Natural killer cell treated with Interleukin-12 subunit alpha and Interleukin-12 subunit beta and Interleukin-15 and Interleukin-18, amount 100 ng/mL, for 72 hours (primary cell): ENCODE measurements at regions not wholly inside any gene's neighbourhood (a gene's known extent, or its start where the extent isn't known, plus 50 kb on each side); places are given as distances from the start of the nearest gene placed in this dataset.

Experiments used
- ATAC-seq, 2 donors: fragments of 150-1000 bp; cut with Tn5 transposase in 1 of 2; sonication (Bioruptor Pico), chemical (Tn5 transposase) in 1 of 2; 2 replicates each; pipeline ENCODE4 v1.10.0; 2021
- DNase-seq: peaks from one replicate; pipeline ENCODE4 v3.0.0; 2022; ENCODE audit warnings: low spot score
- H3K27ac Mint-ChIP-seq, 2 donors: 1 replicate in 1 of 2; 2 replicates in 1 of 2; pipeline ENCODE4 v1.8.0; 2022; ENCODE audit warnings: mixed read lengths in 2 of 2, mild to moderate bottlenecking in 1 of 2, moderate library complexity in 1 of 2
- H3K27me3 Mint-ChIP-seq, 2 donors: 1 replicate in 1 of 2; 2 replicates in 1 of 2; pipeline ENCODE4 v1.8.0; 2022; ENCODE audit warnings: mixed read lengths in 2 of 2
- H3K36me3 Mint-ChIP-seq: one replicate; pipeline ENCODE4 v1.8.0; 2022; ENCODE audit warnings: mixed read lengths
- H3K4me1 Mint-ChIP-seq, 2 donors: 1 replicate in 1 of 2; 2 replicates in 1 of 2; pipeline ENCODE4 v1.8.0; 2022; ENCODE audit warnings: low read depth in 2 of 2, mixed read lengths in 2 of 2, mild to moderate bottlenecking in 1 of 2
- H3K4me3 Mint-ChIP-seq: one replicate; pipeline ENCODE4 v1.8.0; 2022; ENCODE audit warnings: mixed read lengths
- H3K9me3 Mint-ChIP-seq: 2 replicates; pipeline ENCODE4 v1.8.0; 2022; ENCODE audit warnings: mixed read lengths

DNA sequence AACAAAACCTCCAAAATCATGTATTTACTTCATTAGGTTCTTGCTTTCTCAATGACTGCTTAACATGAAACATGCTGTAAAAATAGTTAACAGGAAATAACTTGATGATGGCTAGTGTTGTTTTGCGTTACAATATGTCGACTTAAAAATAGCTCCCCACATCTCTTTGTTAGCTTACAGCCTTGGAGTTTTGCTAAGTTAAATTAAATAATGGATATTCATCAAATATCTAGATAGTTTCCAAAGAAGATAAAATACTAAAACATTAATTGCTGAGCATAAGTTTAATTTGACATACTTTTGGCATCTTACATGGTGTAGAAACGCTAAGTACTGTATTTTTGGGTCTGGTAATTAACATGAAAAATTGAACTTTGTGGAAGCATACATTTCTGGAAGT lies 500.6 kb upstream of the NOVA1 start:
- ATAC-seq: no peak
- Mint-ChIP-seq H3K27ac (no peak overlapping the region), H3K4me3 (no peak overlapping the region), H3K9me3 (peaks cover 13% of the 10 kb centered on the region), H3K36me3 (no peaks in the 10 kb centered on the region), H3K4me1 (no peaks in the 10 kb centered on the region), H3K27me3 (no peaks in the 10 kb centered on the region)
- DNase-seq: no peak

DNA sequence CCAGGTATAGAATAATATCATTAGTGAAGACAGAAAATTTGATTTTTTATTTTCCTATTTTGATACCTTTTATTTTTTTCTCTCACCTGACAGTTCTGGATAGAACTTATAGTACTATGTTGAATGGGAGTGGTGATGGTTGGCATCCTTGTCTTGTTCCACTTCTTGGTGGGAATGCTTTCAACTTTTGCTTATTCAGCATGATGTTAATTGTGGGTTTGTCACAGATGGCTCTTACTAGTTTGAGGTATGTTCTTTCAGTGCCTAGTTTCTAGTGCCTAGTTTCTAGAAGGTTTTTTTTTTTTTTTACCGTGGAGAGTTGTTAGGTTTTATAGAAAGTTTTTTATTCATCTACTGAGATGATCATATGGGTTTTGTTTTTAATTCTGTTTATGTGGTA lies 516.3 kb upstream of the NOVA1 start:
- Mint-ChIP-seq H3K9me3 (peaks cover 27% of the 10 kb centered on the region), H3K4me1 (no peaks in the 10 kb centered on the region), H3K27me3 (no peaks in the 10 kb centered on the region), H3K27ac (no peak overlapping the region), H3K36me3 (no peaks in the 10 kb centered on the region), H3K4me3 (no peak overlapping the region)
- ATAC-seq (no peak), DNase-seq (no peak)

DNA sequence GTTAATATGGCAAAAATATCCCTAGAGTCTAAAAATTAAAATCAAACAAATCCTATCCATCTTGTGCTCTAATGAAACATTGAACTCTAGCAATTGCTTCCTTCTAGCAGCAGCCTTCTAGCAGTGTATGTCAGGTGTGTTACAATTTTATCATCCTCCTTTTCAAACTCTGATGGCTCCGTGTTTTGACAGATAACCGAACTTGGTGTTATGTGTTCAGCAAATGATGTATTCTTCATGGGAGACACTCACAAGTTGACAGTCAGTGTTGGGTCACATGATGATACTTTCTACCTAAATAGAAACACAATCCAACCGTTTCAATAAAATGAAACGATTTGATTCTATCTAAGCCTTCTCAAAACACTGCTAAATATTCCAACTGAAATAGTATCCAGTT lies 525.3 kb upstream of the NOVA1 start:
- DNase-seq: no peak
- Mint-ChIP-seq H3K36me3 (no peaks in the 10 kb centered on the region), H3K27me3 (no peaks in the 10 kb centered on the region), H3K4me1 (no peaks in the 10 kb centered on the region), H3K4me3 (no peak overlapping the region), H3K27ac (no peak overlapping the region), H3K9me3 (peaks cover 19% of the 10 kb centered on the region)
- ATAC-seq: no peak

DNA sequence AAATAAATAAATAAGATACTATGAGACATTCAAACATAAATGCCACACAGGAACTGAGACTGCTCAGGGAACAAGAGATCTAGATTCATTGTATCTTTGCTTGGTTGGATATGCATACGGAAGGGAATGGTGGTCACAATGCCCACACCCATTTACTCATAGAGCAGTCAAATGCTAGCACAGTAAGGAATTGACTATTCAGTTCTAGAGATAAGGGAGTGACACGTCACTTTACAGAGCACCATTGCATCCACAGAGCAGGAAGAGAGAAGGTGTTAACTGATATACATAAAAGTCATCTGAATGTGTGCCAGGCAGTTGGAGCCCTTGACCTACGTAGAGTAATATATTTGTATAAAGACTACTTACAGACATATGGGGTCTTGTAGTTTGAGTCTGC lies 530.0 kb upstream of the NOVA1 start:
- DNase-seq (no peak), ATAC-seq (no peak)
- Mint-ChIP-seq H3K36me3 (no peaks in the 10 kb centered on the region), H3K4me3 (no peak overlapping the region), H3K27me3 (no peaks in the 10 kb centered on the region), H3K27ac (no peak overlapping the region), H3K9me3 (peaks cover 17% of the 10 kb centered on the region), H3K4me1 (no peaks in the 10 kb centered on the region)

DNA sequence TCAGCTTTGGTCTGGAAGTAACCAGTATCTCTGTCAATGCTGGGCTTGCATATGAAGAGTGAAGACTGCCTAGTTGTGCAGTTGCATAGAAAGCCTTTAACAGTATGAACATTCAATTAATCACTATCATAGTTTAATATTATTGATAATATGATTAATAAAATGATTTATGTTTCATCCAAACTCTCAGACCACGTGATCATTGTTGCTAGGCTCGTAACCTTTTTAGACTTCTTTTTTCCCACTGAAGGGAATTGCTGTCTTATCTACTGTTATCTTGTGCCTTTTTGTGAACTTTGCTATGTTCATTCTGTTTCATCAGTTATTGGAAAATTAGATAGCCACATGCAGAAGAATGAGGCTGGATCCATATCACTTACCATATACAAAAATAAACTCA lies 536.4 kb upstream of the NOVA1 start:
- H3K27me3 Mint-ChIP-seq: no peaks in the 10 kb centered on the region
- peaks cover 17% of the 10 kb centered on the region for H3K9me3 Mint-ChIP-seq
- no peaks in the 10 kb centered on the region for H3K36me3 Mint-ChIP-seq
- no peaks in the 10 kb centered on the region for H3K4me1 Mint-ChIP-seq
- ATAC-seq (no peak), DNase-seq (no peak)
- H3K27ac Mint-ChIP-seq: no peak overlapping the region
- no peak overlapping the region for H3K4me3 Mint-ChIP-seq

DNA sequence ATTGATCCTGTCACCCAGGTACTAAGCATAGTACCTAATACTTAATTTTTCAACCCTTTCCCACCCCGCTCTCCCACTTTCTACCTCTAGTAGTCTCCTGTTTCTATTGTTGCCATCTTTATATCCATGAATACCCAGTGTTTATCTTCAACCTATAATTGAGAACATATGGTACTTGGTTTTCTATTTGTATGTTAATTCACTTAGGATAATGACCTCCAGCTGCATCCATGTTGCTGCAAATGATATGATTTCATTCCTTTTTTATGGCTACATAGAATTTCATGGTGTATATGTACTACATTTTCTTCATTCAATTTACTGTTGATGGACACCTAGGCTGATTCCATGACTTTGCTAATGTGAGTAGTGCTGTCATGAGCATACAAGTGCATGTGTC lies 547.3 kb upstream of the NOVA1 start:
- no peak overlapping the region for H3K4me3 Mint-ChIP-seq
- ATAC-seq (no peak), DNase-seq (no peak)
- H3K36me3 Mint-ChIP-seq: no peaks in the 10 kb centered on the region
- no peak overlapping the region for H3K27ac Mint-ChIP-seq
- H3K4me1 Mint-ChIP-seq: no peaks in the 10 kb centered on the region
- H3K9me3 Mint-ChIP-seq: peaks cover 24% of the 10 kb centered on the region
- no peaks in the 10 kb centered on the region for H3K27me3 Mint-ChIP-seq

DNA sequence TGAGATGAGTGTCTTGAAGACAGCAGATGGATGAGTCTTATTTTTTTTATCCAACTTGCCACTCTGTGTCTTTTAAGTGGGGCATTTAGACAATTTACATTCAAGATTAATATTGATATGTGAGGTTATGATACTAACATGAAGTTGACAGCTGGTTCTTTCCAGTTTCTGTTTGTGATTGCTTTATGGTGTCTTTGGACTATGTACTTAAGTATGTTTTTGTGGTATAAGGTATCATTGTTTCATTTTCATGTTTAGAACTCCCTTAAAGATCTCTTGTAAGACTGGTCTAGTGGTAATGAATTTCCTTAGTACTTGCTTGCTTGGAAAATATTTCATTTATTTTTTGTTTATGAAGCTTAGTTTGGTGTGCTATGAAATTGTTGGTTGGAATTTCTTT lies 550.3 kb upstream of the NOVA1 start:
- DNase-seq: no peak
- no peak overlapping the region for H3K4me3 Mint-ChIP-seq
- no peaks in the 10 kb centered on the region for H3K4me1 Mint-ChIP-seq
- peaks cover 21% of the 10 kb centered on the region for H3K9me3 Mint-ChIP-seq
- no peak overlapping the region for H3K27ac Mint-ChIP-seq
- ATAC-seq: no peak
- H3K36me3 Mint-ChIP-seq: no peaks in the 10 kb centered on the region
- no peaks in the 10 kb centered on the region for H3K27me3 Mint-ChIP-seq

DNA sequence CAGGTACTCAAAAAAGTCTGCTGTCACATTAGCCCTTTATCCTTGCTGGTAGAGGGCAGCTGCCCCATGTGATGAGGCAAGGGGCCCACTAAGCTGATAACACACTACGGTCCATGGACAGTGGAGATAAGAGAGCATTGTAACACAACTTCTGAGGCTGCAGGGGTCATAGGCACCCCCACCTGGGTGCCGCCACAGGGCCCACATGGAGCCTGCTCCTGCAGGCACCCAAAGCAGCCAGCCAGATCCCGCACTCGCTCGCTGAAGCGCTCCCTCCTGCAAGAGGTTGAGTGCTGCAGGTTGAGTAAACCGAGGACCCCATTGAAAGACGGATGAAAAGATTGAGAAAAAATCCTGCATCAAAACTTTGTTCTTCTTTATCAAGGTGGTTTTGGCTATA lies 566.3 kb upstream of the NOVA1 start:
- Mint-ChIP-seq H3K27me3 (no peaks in the 10 kb centered on the region), H3K4me1 (no peaks in the 10 kb centered on the region), H3K4me3 (no peak overlapping the region), H3K36me3 (no peaks in the 10 kb centered on the region), H3K27ac (no peak overlapping the region), H3K9me3 (peaks cover 10% of the 10 kb centered on the region)
- ATAC-seq: no peak
- DNase-seq: no peak

DNA sequence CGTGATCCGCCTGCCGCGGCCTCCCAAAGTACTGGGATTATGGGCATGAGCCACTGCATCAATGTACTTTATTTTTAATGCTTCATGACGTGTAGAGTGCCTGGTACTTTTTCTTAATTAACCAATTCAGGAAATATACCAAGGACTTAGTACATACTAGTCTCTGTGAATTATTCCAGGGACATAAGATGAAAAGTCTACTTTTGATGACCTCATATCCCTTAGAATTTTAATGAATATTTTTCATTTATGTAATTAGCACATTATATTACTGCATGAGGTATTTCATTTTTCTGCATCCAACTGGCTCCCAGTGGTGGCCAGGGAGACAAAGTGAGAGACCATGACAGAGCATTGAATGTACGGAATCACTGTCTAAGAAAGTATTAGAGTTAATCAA lies 577.7 kb upstream of the NOVA1 start:
- H3K27ac Mint-ChIP-seq: no peak overlapping the region
- ATAC-seq: no peak
- H3K27me3 Mint-ChIP-seq: no peaks in the 10 kb centered on the region
- no peak for DNase-seq
- H3K4me3 Mint-ChIP-seq: no peak overlapping the region
- H3K36me3 Mint-ChIP-seq: peaks cover 7% of the 10 kb centered on the region
- peaks cover 12% of the 10 kb centered on the region for H3K9me3 Mint-ChIP-seq
- no peaks in the 10 kb centered on the region for H3K4me1 Mint-ChIP-seq

DNA sequence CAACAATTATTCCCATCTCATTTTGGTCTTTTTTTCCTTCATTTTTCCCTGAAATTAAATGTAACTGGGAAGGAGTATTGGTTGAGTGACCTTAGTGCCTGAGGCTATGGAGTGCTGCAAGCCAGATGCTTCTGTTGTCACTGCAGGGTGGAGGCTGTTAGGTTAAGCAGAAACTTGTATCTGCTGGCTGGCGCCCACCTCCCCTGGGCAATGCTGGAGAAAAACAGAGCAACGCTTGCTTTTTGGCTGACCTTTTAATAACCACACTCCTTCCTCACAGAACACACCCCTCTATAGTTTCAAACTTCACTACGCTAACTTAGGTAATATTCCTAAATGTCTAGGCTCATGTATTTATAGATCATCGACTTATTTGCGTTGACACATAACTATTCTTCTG lies 583.5 kb upstream of the NOVA1 start:
- H3K9me3 Mint-ChIP-seq: peaks cover 11% of the 10 kb centered on the region
- H3K27me3 Mint-ChIP-seq: no peaks in the 10 kb centered on the region
- H3K27ac Mint-ChIP-seq: no peak overlapping the region
- H3K36me3 Mint-ChIP-seq: no peaks in the 10 kb centered on the region
- ATAC-seq (no peak), DNase-seq (no peak)
- H3K4me3 Mint-ChIP-seq: no peak overlapping the region
- H3K4me1 Mint-ChIP-seq: no peaks in the 10 kb centered on the region

DNA sequence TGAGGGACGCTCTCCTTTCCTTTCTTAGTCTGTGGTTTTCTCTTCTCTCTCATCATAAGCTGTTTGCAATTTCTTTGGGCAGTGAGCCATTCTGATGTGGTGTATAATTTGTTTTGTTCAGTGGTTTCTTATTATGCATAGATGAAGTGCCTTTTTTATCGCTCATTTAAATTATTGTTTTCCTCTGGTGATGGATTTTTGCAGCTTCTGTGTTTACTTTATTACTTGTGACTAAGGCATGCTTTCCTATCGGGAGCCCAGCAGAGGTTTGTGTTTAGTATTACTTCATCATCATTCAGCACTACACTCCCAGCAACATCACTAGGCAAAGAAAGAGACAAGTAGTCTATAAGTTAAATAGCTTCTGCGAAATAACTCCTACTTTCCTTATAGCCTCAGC lies 586.6 kb upstream of the NOVA1 start:
- no peak overlapping the region for H3K27ac Mint-ChIP-seq
- H3K4me1 Mint-ChIP-seq: no peaks in the 10 kb centered on the region
- H3K36me3 Mint-ChIP-seq: no peaks in the 10 kb centered on the region
- ATAC-seq: no peak
- no peaks in the 10 kb centered on the region for H3K27me3 Mint-ChIP-seq
- no peak for DNase-seq
- H3K4me3 Mint-ChIP-seq: no peak overlapping the region
- peaks cover 11% of the 10 kb centered on the region for H3K9me3 Mint-ChIP-seq

DNA sequence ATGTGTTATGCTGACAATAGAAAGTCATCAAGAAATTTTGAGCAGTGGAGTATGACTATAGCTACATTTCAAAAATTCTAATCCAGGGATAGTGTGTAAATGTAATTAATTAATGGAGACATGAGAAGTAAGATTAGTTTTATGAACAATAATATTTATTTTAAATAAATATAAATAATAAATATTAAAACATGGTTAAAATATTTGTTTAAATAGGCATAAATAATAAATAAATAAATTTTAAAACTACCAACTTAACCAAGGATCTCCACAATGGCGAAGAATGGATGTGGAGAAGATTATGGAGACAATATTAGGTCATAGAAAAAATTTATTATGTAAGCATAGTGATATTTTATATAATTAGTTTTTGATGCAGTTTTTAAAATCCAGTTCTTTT lies 588.2 kb upstream of the NOVA1 start:
- H3K27ac Mint-ChIP-seq: no peak overlapping the region
- no peaks in the 10 kb centered on the region for H3K36me3 Mint-ChIP-seq
- no peaks in the 10 kb centered on the region for H3K4me1 Mint-ChIP-seq
- H3K27me3 Mint-ChIP-seq: no peaks in the 10 kb centered on the region
- no peak for ATAC-seq
- no peak for DNase-seq
- H3K9me3 Mint-ChIP-seq: peaks cover 12% of the 10 kb centered on the region
- no peak overlapping the region for H3K4me3 Mint-ChIP-seq

DNA sequence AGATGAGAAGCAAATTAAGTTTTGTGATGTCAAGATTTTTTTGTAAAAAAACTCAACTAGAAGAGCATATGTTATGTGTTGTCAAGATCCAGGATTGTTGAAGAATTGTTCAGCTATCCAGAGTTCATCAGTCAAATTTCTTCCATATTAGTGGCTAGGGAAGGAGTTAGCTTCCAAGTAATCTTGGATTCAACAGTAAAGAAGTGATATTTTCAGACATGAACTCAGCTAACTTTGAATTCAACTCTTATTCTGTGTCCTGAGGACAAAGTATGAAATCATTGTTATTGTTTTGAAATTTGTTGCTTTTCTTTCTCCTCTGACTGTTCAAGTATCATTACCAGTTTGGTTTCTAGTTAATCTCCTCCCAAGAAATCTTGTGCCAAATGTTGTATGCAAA lies 589.3 kb upstream of the NOVA1 start:
- Mint-ChIP-seq H3K9me3 (peaks cover 12% of the 10 kb centered on the region), H3K36me3 (no peaks in the 10 kb centered on the region), H3K4me1 (no peaks in the 10 kb centered on the region), H3K4me3 (no peak overlapping the region), H3K27me3 (no peaks in the 10 kb centered on the region), H3K27ac (no peak overlapping the region)
- ATAC-seq (no peak), DNase-seq (no peak)

DNA sequence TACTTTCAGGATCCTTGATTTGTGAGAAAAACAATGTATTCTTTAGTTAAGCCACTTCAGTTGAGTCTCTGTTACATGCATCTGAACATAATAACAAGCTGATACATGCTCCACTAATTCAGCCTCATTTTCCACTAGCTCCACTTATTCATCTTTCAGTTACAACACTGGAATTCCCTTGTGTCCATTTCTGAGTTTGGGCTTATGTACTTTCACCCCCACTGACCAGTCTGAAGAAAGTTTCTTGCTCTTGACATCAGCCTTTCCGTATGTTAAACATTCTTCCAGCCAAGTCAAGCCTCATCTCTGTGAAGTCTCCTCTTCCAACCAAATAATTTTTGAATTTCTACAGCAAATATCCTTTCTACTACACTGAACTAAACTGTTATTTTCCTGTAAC lies 592.5 kb upstream of the NOVA1 start:
- peaks cover 12% of the 10 kb centered on the region for H3K9me3 Mint-ChIP-seq
- H3K4me3 Mint-ChIP-seq: no peak overlapping the region

DNA sequence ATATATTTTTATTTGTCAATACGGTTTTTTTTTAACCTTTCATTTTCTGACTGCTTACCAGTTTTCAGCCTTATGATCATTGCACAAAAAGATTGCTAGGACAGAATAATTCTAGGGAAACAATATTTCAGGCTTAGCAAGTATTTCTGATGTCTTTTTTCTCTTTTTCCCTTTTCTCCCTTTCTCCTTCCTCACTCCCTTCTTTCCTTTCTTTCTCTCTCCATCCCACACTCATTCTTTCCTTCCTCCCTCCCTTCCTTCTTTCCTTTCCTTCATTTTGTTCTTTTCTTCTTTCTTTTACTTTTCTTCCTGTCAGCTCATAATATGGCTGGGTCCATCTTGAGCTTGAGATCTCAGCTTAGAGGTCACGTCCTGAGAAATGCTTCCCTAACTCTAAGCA lies 601.4 kb upstream of the NOVA1 start:
- Mint-ChIP-seq H3K4me1 (no peaks in the 10 kb centered on the region), H3K4me3 (no peak overlapping the region), H3K27me3 (no peaks in the 10 kb centered on the region), H3K36me3 (no peaks in the 10 kb centered on the region), H3K9me3 (peaks cover 3% of the 10 kb centered on the region), H3K27ac (no peak overlapping the region)
- DNase-seq (no peak), ATAC-seq (no peak)

More for the DNA sequence above, 592.5 kb upstream of the NOVA1 start:
- ATAC-seq (no peak), DNase-seq (no peak)
- Mint-ChIP-seq H3K27me3 (no peaks in the 10 kb centered on the region), H3K27ac (no peak overlapping the region), H3K36me3 (no peaks in the 10 kb centered on the region), H3K4me1 (no peaks in the 10 kb centered on the region)

DNA sequence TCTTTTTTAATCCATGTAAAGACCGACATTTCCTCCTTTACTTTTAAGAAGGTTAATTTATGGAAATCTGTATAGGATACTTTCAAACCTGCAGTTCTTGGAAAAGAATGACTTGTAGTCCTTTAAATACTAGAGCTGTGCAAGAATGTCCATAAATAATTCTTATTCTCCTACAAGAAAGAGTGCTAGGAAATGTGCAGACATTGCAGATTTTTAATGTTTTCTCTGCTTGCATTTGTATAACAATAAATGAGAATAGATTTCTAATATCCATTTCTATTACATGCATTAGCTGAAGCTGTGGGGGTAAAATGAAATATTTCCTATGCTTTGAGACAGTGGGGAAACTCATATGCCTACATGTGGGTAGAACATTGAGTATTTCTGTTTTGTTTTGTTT lies 607.2 kb upstream of the NOVA1 start:
- ATAC-seq: no peak
- no peaks in the 10 kb centered on the region for H3K4me1 Mint-ChIP-seq
- H3K27me3 Mint-ChIP-seq: no peaks in the 10 kb centered on the region
- DNase-seq: no peak
- H3K4me3 Mint-ChIP-seq: no peak overlapping the region
- no peak overlapping the region for H3K27ac Mint-ChIP-seq
- peaks cover 18% of the 10 kb centered on the region for H3K9me3 Mint-ChIP-seq
- H3K36me3 Mint-ChIP-seq: no peaks in the 10 kb centered on the region
